GM04504 (cell line): ENCODE measurements at regions not wholly inside any gene's neighbourhood (a gene's known extent, or its start where the extent isn't known, plus 50 kb on each side); places are given as distances from the start of the nearest gene placed in this dataset.

Experiments used
- DNase-seq: peaks from one replicate; pipeline ENCODE4 v3.0.0-alpha.2; 2012; ENCODE audit warnings: low read depth

GRCh38 chr9:13896922-13897835, 416.8 kb downstream of the NFIB start:
- no peak for DNase-seq

- no peak for DNase-seq
Observed at GRCh38 chr9:13896047-13896446, 417.9 kb downstream of the NFIB start.

- DNase-seq: no peak
Observed at GRCh38 chr9:13885258-13885657, 428.7 kb downstream of the NFIB start.

- DNase-seq: no peak
Observed at GRCh38 chr9:13879981-13880380, 434.0 kb downstream of the NFIB start.

- DNase-seq: no peak
Observed at GRCh38 chr9:13879011-13879410, 434.9 kb downstream of the NFIB start.

GRCh38 chr9:13878241-13878711, 435.7 kb downstream of the NFIB start:
- no peak for DNase-seq

- DNase-seq: no peak
Observed at GRCh38 chr9:13876741-13877140, 437.2 kb downstream of the NFIB start.

- no peak for DNase-seq
Observed at GRCh38 chr9:13873203-13873602, 440.7 kb downstream of the NFIB start.

GRCh38 chr9:13868336-13868735, 445.6 kb downstream of the NFIB start:
- DNase-seq: no peak

GRCh38 chr9:13865869-13866268, 448.1 kb downstream of the NFIB start:
- DNase-seq: no peak

GRCh38 chr9:13863112-13863511, 450.8 kb downstream of the NFIB start:
- DNase-seq: no peak

GRCh38 chr9:13862654-13863053, 451.3 kb downstream of the NFIB start:
- no peak for DNase-seq

GRCh38 chr9:13860946-13861640, 452.8 kb downstream of the NFIB start:
- DNase-seq: no peak

- no peak for DNase-seq
Observed at GRCh38 chr9:13860019-13860418, 453.9 kb downstream of the NFIB start.

- DNase-seq: no peak
Observed at GRCh38 chr9:13857521-13857920, 456.4 kb downstream of the NFIB start.

GRCh38 chr9:13847270-13847669, 466.7 kb downstream of the NFIB start:
- DNase-seq: no peak

GRCh38 chr9:13845460-13845859, 468.5 kb downstream of the NFIB start:
- peak; percentile 3 for DNase-seq

GRCh38 chr9:13841746-13842462, 472.0 kb downstream of the NFIB start:
- no peak for DNase-seq

GRCh38 chr9:13832446-13832845, 481.5 kb downstream of the NFIB start:
- DNase-seq: no peak

- DNase-seq: no peak
Observed at GRCh38 chr9:13823026-13823425, 490.9 kb downstream of the NFIB start.

- no peak for DNase-seq
Observed at GRCh38 chr9:13817754-13818278, 496.1 kb downstream of the NFIB start.

- no peak for DNase-seq
Observed at GRCh38 chr9:13816837-13817236, 497.1 kb downstream of the NFIB start.
